GM19467 (cell line): ENCODE measurements at regions not wholly inside any gene's neighbourhood (a gene's known extent, or its start where the extent isn't known, plus 50 kb on each side); places are given as distances from the start of the nearest gene placed in this dataset.

Experiments
- ATAC-seq: cut with Tn5 transposase; IDR thresholded peaks from one replicate; pipeline ENCODE4 v1.9.1; 2021; ENCODE audit warnings: mild to moderate bottlenecking, moderate library complexity; ENCODE audit not compliant: unreplicated experiment

- ATAC-seq, result no peak
Measured at GRCh38 chr17:79506150-79506870, 104.5 kb downstream of the RBFOX3 start.

GRCh38 chr17:79505199-79505598, 105.7 kb downstream of the RBFOX3 start:
- ATAC-seq, result no peak

- ATAC-seq, result no peak
Measured at GRCh38 chr17:79504181-79504605, 106.7 kb downstream of the RBFOX3 start.

GRCh38 chr17:79503126-79503839, 107.6 kb downstream of the RBFOX3 start:
- ATAC-seq, result no peak

GRCh38 chr17:79501910-79502309, 108.9 kb downstream of the RBFOX3 start:
- no peak for ATAC-seq

GRCh38 chr17:79500745-79501618, 109.9 kb downstream of the RBFOX3 start:
- no peak for ATAC-seq

GRCh38 chr17:79498854-79499253, 112.0 kb downstream of the RBFOX3 start:
- ATAC-seq, result no peak

GRCh38 chr17:79497777-79498348, 113.0 kb downstream of the RBFOX3 start:
- ATAC-seq, result no peak

- no peak for ATAC-seq
Measured at GRCh38 chr17:79496422-79497005, 114.3 kb downstream of the RBFOX3 start.

- ATAC-seq, result no peak
Measured at GRCh38 chr17:79495665-79496064, 115.2 kb downstream of the RBFOX3 start.

GRCh38 chr17:79491006-79491405, 119.8 kb downstream of the RBFOX3 start:
- ATAC-seq, result no peak

GRCh38 chr17:79490530-79490929, 120.3 kb downstream of the RBFOX3 start:
- ATAC-seq, result no peak

- no peak for ATAC-seq
Measured at GRCh38 chr17:79487149-79487548, 123.7 kb downstream of the RBFOX3 start.

- ATAC-seq, result no peak
Measured at GRCh38 chr17:79485991-79486390, 124.9 kb downstream of the RBFOX3 start.

GRCh38 chr17:79485419-79485985, 125.3 kb downstream of the RBFOX3 start:
- no peak for ATAC-seq

GRCh38 chr17:79484600-79485418, 126.0 kb downstream of the RBFOX3 start:
- no peak for ATAC-seq

- no peak for ATAC-seq
Measured at GRCh38 chr17:79483842-79484241, 127.0 kb downstream of the RBFOX3 start.

GRCh38 chr17:79482727-79483521, 127.9 kb downstream of the RBFOX3 start:
- ATAC-seq, result no peak

- ATAC-seq, result no peak
Measured at GRCh38 chr17:79479876-79480275, 131.0 kb downstream of the RBFOX3 start.
